DND-41 (cell line): ENCODE measurements at regions not wholly inside any gene's neighbourhood (a gene's known extent, or its start where the extent isn't known, plus 50 kb on each side); places are given as distances from the start of the nearest gene placed in this dataset.

Experiments used
- CTCF ChIP-seq: IDR thresholded peaks from 2 replicates; pipeline ENCODE4 v1.5.1; 2012; ENCODE audit warnings: borderline replicate concordance, low read length, moderate library complexity, mild to moderate bottlenecking; ENCODE audit not compliant: poor library complexity, severe bottlenecking; ENCODE audit errors: extremely low read depth
- EZH2 ChIP-seq: IDR thresholded peaks from 3 replicates; pipeline ENCODE4 v1.6.1; 2012; ENCODE audit warnings: borderline replicate concordance, low read depth, mild to moderate bottlenecking, moderate library complexity, low read length, inconsistent platforms; ENCODE audit not compliant: severe bottlenecking

- TF ChIP-seq CTCF (no peak), EZH2 (no peak)
Observed at GRCh38 chr2:236985761-236986339, 99.8 kb upstream of the COPS8 start.
